PC-9 (cell line): ENCODE measurements at regions not wholly inside any gene's neighbourhood (a gene's known extent, or its start where the extent isn't known, plus 50 kb on each side); places are given as distances from the start of the nearest gene placed in this dataset.

Source experiments
- CTCF ChIP-seq: fragments of 200-600 bp; sonication (generic); conservative IDR thresholded peaks from 2 replicates; pipeline ENCODE4 v1.6.1; 2017; ENCODE audit warnings: mixed run types, antibody characterized with exemption, mild to moderate bottlenecking, moderate library complexity
- EZH2 ChIP-seq: fragments of 200-600 bp; sonication (generic); IDR thresholded peaks from 2 replicates; pipeline ENCODE4 v1.8.0; 2017; ENCODE audit warnings: antibody characterized with exemption, low read depth

DNA sequence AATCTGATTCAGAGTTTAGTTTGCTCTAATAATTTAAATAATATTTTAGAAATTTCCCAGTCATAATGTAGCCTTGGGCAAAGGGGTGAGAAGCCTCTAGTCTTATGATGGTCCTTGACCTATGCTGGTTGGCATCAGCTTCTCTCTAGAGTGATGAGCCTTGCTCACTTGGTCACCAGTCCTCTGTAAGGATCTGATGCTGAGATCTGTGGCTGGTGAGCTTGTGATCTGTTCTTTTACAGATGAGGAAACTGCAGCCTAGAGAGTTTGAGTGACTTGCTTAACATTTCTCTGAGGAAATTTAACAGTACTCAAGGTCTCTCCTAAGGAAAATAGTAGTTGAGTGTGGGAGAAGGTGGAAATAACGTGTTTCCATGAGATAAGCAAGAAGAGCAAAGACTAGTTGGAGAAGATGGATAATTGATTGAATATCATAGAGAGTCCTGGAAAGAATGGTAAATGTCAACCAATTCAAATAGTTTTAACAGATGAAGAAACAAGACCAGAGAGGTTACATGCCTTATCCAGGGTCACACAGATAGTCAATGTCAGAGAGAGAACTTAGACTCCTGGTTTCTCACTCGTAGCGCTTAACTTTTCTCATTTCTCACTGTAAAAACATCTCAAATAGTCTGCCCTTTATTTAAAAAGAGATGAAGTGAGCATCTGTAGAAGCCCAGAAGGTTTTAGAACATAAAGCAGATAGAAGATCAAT, 89.7 kb upstream of the ETV6 start:
- TF ChIP-seq CTCF (no peak), EZH2 (no peak)
